ENCODE measurements at regions not wholly inside any gene's neighbourhood (a gene's known extent, or its start where the extent isn't known, plus 50 kb on each side); places are given as distances from the start of the nearest gene placed in this dataset.

- no peak for TF ChIP-seq CTCF (IDR thresholded peaks at IDR 0.05; ENCODE audit: insufficient read depth, low read length, poor library complexity, severe bottlenecking)
- TF ChIP-seq EZH2phosphoT487 (conservative IDR thresholded peaks at IDR 0.05; ENCODE audit: low read length): no peak
Observed at GRCh38 chr5:67903121-67903520, 312.4 kb upstream of the PIK3R1 start.
